ENCODE measurements at regions not wholly inside any gene's neighbourhood (a gene's known extent, or its start where the extent isn't known, plus 50 kb on each side); places are given as distances from the start of the nearest gene placed in this dataset.

GRCh38 chr10:29924436-29924835 is 134.9 kb downstream of the JCAD start:
- Histone ChIP-seq H3K4me1 (no peaks in the 10 kb centered on the region), H3K27me3 (no peaks in the 10 kb centered on the region), H3K4me3 (no peak overlapping the region), H3K36me3 (no peaks in the 10 kb centered on the region), H3K9me3 (no peaks in the 10 kb centered on the region), H3K27ac (no peak overlapping the region)
- TF ChIP-seq EP300 (IDR thresholded peaks at IDR 0.05) (no peak), POLR2AphosphoS5 (IDR thresholded peaks at IDR 0.05) (no peak), POLR2A (IDR thresholded peaks at IDR 0.05) (no peak), CTCF (IDR thresholded peaks at IDR 0.05) (no peak)
- WGBS, 2 donors: 91 to 92% methylated on average over 3 of the region's 3 CpGs
- DNase-seq: no peak
- ATAC-seq (ENCODE audit: low FRiP score in 2 of 2): no peak

DNA sequence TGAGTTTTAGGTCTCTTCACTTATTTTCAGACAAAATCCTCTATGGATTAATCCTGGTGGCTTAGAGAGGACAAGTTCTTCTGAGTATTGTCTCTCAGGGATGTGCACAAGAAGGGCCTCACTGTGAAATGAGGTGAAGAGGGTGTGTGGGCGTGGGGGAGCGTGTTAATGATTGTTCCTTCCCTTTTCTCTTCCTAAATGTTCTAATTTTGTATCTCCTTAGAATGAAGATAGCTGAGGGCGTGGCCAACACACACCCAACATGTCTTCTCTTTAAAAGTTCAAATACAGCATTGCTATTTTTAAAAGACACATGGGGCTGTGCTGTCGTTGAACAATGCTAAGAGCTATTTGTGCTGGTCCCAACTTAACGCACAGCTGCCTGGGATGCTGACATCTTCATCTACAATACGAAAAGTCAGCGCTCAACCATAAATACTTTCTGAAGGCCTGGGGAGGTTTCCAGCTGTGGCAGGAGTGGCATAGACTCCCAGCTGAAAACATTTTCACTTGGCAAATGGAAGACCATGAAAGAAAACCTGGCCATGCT is 135.9 kb downstream of the JCAD start:
- TF ChIP-seq EP300 (IDR thresholded peaks at IDR 0.05): no peak
- H3K4me3 ChIP-seq: no peak overlapping the region
- ATAC-seq (ENCODE audit: low FRiP score in 2 of 2) (no peak), DNase-seq (no peak)
- 84 to 86% methylated on average over 7 of the region's 7 CpGs for WGBS, 2 donors
- no peak overlapping the region for H3K27ac ChIP-seq
- no peaks in the 10 kb centered on the region for H3K9me3 ChIP-seq
- no peaks in the 10 kb centered on the region for H3K36me3 ChIP-seq
- no peaks in the 10 kb centered on the region for H3K27me3 ChIP-seq
- H3K4me1 ChIP-seq: no peaks in the 10 kb centered on the region

DNA sequence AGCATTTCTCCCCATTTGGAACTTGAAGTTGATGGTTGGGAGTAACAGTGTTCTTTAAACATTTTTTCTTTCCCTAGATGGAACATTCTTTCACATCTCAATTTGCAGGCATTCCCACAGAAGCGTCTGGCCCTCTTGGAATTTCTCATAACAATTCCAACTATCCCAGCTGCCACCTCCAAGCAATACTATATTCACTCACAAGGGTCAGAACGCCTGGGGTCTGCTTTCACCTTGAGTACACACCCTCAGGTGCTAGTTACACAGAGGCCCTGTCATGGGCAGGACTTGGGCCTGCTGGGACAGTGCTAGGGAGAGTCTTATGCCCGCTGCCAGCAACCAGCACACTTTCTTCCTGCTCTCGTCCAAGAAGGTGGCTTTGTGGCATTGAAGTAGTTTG is 136.5 kb downstream of the JCAD start:
- WGBS, 2 donors: 59 to 79% methylated on average over 4 of the region's 4 CpGs
- Histone ChIP-seq H3K27ac (no peak overlapping the region), H3K27me3 (no peaks in the 10 kb centered on the region), H3K4me1 (no peaks in the 10 kb centered on the region), H3K36me3 (no peaks in the 10 kb centered on the region), H3K4me3 (no peak overlapping the region), H3K9me3 (no peaks in the 10 kb centered on the region)
- TF ChIP-seq EP300 (IDR thresholded peaks at IDR 0.05) (no peak), CTCF (IDR thresholded peaks at IDR 0.05) (no peak), POLR2AphosphoS5 (IDR thresholded peaks at IDR 0.05) (no peak), POLR2A (IDR thresholded peaks at IDR 0.05) (no peak)
- DNase-seq (no peak), ATAC-seq (ENCODE audit: low FRiP score in 2 of 2) (no peak)

GRCh38 chr10:29922226-29922625 is 137.2 kb downstream of the JCAD start:
- H3K4me1 ChIP-seq: no peaks in the 10 kb centered on the region
- no peak overlapping the region for H3K4me3 ChIP-seq
- TF ChIP-seq EP300 (IDR thresholded peaks at IDR 0.05): no peak
- TF ChIP-seq POLR2A (IDR thresholded peaks at IDR 0.05): no peak
- H3K27ac ChIP-seq: no peak overlapping the region
- no peak for DNase-seq
- H3K9me3 ChIP-seq: no peaks in the 10 kb centered on the region
- 55 to 71% methylated on average over 1 of the region's 1 CpG for WGBS, 2 donors
- H3K36me3 ChIP-seq: no peaks in the 10 kb centered on the region
- H3K27me3 ChIP-seq: no peaks in the 10 kb centered on the region
- no peak for ATAC-seq (ENCODE audit: low FRiP score in 2 of 2)

- peak in 1 of 2 donors; percentile 13 for DNase-seq
- Histone ChIP-seq H3K4me3 (no peak overlapping the region), H3K9me3 (no peaks in the 10 kb centered on the region), H3K27ac (no peak overlapping the region), H3K36me3 (no peaks in the 10 kb centered on the region), H3K27me3 (no peaks in the 10 kb centered on the region), H3K4me1 (peaks cover 0 to 4% (median 1%) of the 10 kb centered on the region in 4 donors)
- WGBS, 2 donors: 69 to 87% methylated on average over 3 to 7 of the region's 7 CpGs
- ATAC-seq (ENCODE audit: low FRiP score in 2 of 2): no peak
- TF ChIP-seq POLR2AphosphoS5 (IDR thresholded peaks at IDR 0.05): no peak
- TF ChIP-seq EP300 (IDR thresholded peaks at IDR 0.05): no peak
- TF ChIP-seq CTCF (IDR thresholded peaks at IDR 0.05): no peak
Measured at GRCh38 chr10:29921071-29921446, 138.3 kb downstream of the JCAD start.

- H3K4me3 ChIP-seq: no peak overlapping the region
- H3K9me3 ChIP-seq: no peaks in the 10 kb centered on the region
- DNase-seq: no peak
- H3K27ac ChIP-seq: no peak overlapping the region
- H3K4me1 ChIP-seq: peaks cover 0 to 4% (median 1%) of the 10 kb centered on the region in 4 donors
- H3K27me3 ChIP-seq: no peaks in the 10 kb centered on the region
- TF ChIP-seq POLR2AphosphoS5 (IDR thresholded peaks at IDR 0.05): no peak
- TF ChIP-seq EP300 (IDR thresholded peaks at IDR 0.05): no peak
- TF ChIP-seq CTCF (IDR thresholded peaks at IDR 0.05): no peak
- no peak for TF ChIP-seq POLR2A (IDR thresholded peaks at IDR 0.05)
- WGBS, 2 donors: 80 to 84% methylated on average over 9 of the region's 9 CpGs
- no peak for ATAC-seq (ENCODE audit: low FRiP score in 2 of 2)
- no peaks in the 10 kb centered on the region for H3K36me3 ChIP-seq
Measured at GRCh38 chr10:29920408-29921070, 138.8 kb downstream of the JCAD start.
